ENCODE measurements at regions not wholly inside any gene's neighbourhood (a gene's known extent, or its start where the extent isn't known, plus 50 kb on each side); places are given as distances from the start of the nearest gene placed in this dataset.
A peak's percentile ranks its signal among the peaks of the same experiment; 100 is the strongest.

- no peak for TF ChIP-seq ZNF512 (tag; IDR thresholded peaks at IDR 0.05)
Measured at GRCh38 chr6:130755368-130756034, 71.7 kb upstream of the SMLR1 start (continued).

- Histone ChIP-seq H2AFZ (ENCODE audit: low read depth, low read length) (no peak overlapping the region), H3K9me3 (replicated peaks; ENCODE audit: control insufficient read depth, insufficient read depth, low read depth, low read length) (no peaks in the 10 kb centered on the region), H3K79me2 (ENCODE audit: control insufficient read depth, insufficient read depth, low read length) (no peaks in the 10 kb centered on the region), H3K4me2 (ENCODE audit: insufficient read depth, low read length) (no peak overlapping the region), H3K27me3 (ENCODE audit: control insufficient read depth in 2 of 2, insufficient read depth in 2 of 2, low read length in 2 of 2) (no peaks in the 10 kb centered on the region), H3K4me1 (replicated peaks in 1 of 2; ENCODE audit: control insufficient read depth in 2 of 2, insufficient read depth in 2 of 2, low read length in 2 of 2) (no peaks in the 10 kb centered on the region), H3K4me3 (no peak overlapping the region), H3K9ac (ENCODE audit: insufficient read depth in 1 of 2, low read depth in 2 of 2, low read length in 2 of 2) (no peak overlapping the region), H3K36me3 (ENCODE audit: control insufficient read depth, insufficient read depth, low read length) (no peaks in the 10 kb centered on the region), H4K20me1 (replicated peaks; ENCODE audit: control insufficient read depth, insufficient read depth, low read length) (no peaks in the 10 kb centered on the region), H3K27ac (ENCODE audit: extremely low read depth, low read depth, low read length) (no peak overlapping the region), H3K9me1 (ENCODE audit: control insufficient read depth, insufficient read depth, low read length) (no peaks in the 10 kb centered on the region)
- BruUV-seq (replicated peaks): no TSS peak
- ChIA-PET POLR2A (no interaction called here), CTCF (ENCODE audit: low intra/inter-chr PET ratio) (no interaction called here)
- no peak for ATAC-seq
- WGBS (ENCODE audit: insufficient coverage, low coverage, missing lambda C conversion rate): 0% methylated on average over 1 of the region's 1 CpG
- DNase-seq (ENCODE audit: extremely low read depth in 1 of 4, low spot score in 3 of 4): no peak
- TF ChIP-seq NFYB (IDR thresholded peaks at IDR 0.05; ENCODE audit: extremely low read depth, insufficient read length): no peak
- TF ChIP-seq RFX1 (IDR thresholded peaks at IDR 0.05): peak; percentile 50
- intact Hi-C loops (cut with micrococcal nuclease) (no loop called here), in situ Hi-C loops (cut with MboI) (no loop called here)
- FAIRE-seq: no peak
Measured at GRCh38 chr6:130756824-130757223, 70.4 kb upstream of the SMLR1 start.
